ENCODE measurements at regions not wholly inside any gene's neighbourhood (a gene's known extent, or its start where the extent isn't known, plus 50 kb on each side); places are given as distances from the start of the nearest gene placed in this dataset.
A peak's percentile ranks its signal among the peaks of the same experiment; 100 is the strongest.

GRCh38 chr12:87930033-87930432 is 99.2 kb downstream of the C12orf50 start:
- no peak for DNase-seq (ENCODE audit: low spot score)

GRCh38 chr12:87929346-87929745 is 99.9 kb downstream of the C12orf50 start:
- no peak for DNase-seq (ENCODE audit: low spot score)

DNA sequence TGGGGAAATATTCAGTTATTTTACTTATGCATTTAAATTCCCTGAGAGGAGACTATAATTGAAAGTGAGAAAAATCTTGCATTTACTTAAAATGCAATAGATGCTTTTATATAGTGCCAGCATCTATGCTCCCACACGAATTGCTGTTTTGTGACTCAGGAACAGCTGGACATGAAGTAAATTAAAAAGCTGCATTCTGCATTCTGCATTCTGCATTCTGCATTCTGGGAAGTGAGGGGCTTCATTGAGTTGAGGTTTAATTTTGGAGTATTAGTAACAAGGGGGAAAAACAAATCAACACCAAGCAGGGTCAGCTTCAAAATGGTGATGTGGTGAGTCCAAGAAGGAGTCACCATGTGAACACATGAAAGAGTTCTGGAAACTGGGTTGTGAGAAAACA is 101.2 kb downstream of the C12orf50 start:
- DNase-seq (ENCODE audit: low spot score) = no peak

DNA sequence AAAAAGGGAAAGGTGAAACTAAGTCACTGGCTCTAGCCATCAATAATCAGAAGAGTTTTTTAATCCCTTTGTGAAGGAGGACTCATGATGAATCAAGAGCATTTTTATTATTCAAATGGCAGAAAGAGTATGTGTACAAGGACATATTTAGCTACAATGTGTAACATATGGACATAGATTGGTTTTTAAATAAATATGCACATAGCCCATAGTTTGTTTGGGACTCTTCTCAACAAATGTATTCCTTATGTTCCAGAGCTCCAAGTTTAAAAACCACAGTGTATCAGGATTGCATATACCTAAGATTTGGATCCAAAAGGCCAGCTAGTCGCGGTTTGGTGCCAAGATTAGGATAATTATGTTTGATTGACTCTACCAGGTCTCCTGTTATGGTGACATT is 104.2 kb downstream of the C12orf50 start:
- DNase-seq (ENCODE audit: low spot score) = no peak

DNA sequence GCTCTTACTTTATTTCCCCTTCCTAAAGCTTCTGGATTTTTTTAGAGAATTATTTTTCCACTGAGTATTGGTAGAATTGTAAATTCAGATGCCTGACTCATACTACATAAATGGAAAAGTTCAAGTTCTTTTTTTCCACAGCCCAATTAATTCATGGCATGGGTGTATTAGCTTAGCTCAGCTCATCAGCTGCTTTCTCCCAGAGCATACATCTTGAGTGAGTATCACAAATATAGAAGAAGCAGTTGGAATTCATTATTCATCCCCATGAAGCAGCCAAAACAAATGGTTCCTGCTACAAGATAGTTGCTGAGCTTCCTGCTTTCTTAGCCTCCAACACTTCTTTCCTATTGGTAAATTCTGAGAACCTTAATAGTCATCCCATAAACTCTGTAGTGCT is 105.1 kb downstream of the C12orf50 start:
- no peak for DNase-seq (ENCODE audit: low spot score)

GRCh38 chr12:87923361-87923760 is 105.8 kb downstream of the C12orf50 start:
- DNase-seq (ENCODE audit: low spot score) = no peak

DNA sequence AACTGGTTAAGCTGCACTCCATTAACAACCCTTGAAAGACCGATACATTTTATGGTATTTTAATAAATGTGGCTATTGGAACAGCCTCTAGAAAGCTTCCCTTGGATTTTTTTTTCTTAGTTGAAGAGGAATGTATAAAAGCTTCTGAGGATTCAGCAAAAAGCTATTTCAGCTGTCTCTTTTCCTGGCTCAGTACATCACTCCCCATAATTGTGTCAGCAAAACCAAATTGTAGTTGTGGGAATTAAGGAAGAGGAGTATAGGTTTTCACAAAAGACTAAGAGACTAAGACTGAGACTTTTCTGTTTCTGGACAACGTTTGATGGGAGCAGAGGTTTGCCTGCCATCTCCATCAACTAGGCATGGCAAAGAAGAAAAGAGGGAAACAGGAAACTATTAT is 106.5 kb downstream of the C12orf50 start:
- no peak for DNase-seq (ENCODE audit: low spot score)

DNA sequence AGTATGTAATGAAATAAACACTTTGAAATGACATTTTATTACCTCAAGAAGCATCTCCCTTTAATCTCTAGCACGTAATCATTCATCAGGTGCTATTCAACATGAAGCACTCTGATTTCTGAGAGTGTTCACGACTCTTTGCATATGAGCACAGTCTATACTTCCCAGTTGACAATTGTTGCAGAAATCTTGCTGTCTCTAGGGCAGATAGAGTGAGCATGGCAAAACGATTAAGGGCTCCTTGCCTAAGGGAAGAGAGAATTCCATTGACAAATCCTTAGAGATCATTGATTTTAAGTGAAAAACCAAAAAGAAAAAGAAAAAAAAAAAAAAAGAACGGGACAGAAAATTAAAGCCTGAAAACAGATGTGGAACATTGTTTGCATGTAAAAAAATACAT is 107.6 kb downstream of the C12orf50 start:
- DNase-seq (ENCODE audit: low spot score) = no peak

GRCh38 chr12:87920139-87920538 is 109.1 kb downstream of the C12orf50 start:
- DNase-seq (ENCODE audit: low spot score) = no peak

DNA sequence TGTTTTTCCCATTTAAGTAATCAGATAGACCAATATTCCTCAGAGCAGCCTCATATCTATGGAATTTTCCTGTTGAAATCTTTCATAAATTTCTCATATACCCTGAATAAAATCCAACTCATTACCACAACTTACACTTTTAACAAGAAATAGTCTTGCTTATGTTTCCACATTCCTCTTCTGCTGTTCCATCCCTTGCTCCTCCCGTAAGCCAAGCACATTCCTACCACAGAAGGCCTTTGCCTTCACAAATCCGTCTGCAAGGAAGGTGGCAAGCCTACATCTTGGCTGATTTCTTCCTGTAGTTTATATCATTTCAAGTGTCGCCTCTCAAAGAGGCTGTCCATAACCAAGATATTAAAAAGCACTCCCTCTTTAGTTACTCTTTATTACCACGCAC is 127.7 kb downstream of the C12orf50 start:
- DNase-seq (ENCODE audit: low spot score) = no peak

- no peak for DNase-seq (ENCODE audit: low spot score)
Measured at GRCh38 chr12:87897662-87898061, 131.5 kb downstream of the C12orf50 start.

- DNase-seq (ENCODE audit: low spot score) = no peak
Measured at GRCh38 chr12:87883806-87884205, 145.4 kb downstream of the C12orf50 start.

DNA sequence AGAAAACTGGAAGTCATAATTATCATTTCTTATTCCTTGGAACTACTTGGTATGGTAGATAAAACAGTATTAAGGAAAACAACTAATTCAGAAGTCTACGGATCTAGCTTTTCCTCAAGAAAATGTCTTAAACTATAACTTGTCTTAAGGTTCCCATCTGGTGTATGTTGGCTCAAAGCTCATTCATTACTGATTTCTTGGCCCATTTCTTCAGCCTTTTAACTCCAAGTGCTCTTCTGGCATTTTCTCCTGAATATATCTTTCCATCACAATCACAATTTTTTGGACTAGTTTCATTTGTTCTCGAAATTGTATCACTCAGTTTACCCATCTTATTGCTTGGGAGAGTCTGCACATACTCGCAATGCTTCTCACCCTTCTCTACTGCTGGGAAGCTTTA is 150.1 kb downstream of the C12orf50 start:
- no peak for DNase-seq (ENCODE audit: low spot score)

- DNase-seq (ENCODE audit: low spot score) = no peak
Measured at GRCh38 chr12:87870493-87871460, 158.4 kb downstream of the C12orf50 start.

DNA sequence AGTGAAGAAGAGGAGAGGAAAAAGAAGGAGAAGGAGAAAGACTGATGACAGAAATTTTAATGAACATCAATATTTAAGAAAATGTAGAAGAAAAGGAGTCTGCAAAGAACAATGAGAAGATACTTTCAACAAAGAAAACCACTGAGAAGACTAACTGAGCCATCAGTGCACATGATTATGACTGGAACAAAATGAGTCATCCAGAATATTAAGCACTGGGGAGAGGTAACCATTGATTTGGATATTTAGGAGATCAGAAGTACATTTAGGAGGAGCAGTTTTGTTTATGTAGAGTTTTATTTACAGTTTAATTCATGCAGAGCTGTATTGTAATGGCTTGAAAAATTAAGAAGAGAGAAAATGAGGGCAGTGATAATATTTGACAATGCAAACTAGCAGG is 159.1 kb downstream of the C12orf50 start:
- peak; percentile 4 for DNase-seq (ENCODE audit: low spot score)

- DNase-seq (ENCODE audit: low spot score) = peak; percentile 16
Measured at GRCh38 chr12:87866578-87867292, 162.5 kb downstream of the C12orf50 start.

DNA sequence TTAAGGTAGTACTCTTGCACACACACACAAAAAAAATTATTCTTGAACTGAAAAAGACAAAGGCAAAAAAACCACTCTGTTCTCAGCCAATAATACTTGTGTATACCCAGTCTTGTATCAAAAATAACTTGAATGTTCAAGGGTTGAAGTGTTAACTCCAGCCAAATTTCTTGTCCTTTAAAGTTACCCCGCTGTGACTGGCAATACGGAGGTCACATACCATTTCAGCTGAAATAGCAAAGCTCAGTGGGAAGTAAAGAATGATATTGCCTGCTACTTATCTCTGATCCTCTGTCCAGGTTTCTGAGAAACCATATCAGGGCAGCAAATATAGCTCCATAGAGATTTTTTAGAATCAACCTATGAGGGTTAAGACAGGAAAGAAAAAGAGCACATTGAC is 167.4 kb downstream of the C12orf50 start:
- DNase-seq (ENCODE audit: low spot score) = no peak

DNA sequence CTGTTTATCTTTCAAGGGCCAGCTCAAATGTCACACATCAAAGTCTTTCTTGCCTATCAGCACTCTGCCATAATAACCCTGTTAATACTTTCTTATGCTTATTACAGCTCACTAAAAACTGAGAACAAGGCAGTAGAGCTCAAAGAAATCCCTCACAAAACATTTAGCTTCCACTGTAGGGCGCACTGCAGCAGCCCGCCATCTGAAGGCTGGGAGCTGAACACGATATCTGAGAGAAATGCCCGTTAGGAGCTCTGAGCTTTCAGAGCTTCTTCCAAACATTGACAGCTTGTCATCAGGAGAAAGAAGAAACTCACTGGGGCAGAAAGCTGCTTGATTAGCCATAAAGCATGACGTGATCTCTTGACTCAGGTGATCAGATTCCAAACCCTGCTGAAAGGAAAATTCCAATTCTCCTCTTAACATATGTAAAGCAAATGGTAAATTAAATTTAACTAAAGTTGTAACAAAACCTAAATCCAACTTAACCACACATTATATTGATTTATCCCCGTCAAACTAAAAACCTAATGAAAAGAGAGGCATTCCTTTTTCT is 175.7 kb downstream of the C12orf50 start:
- no peak for DNase-seq (ENCODE audit: low spot score)

GRCh38 chr12:87849074-87849473 is 180.1 kb downstream of the C12orf50 start:
- no peak for DNase-seq (ENCODE audit: low spot score)

- peak; percentile 35 for DNase-seq (ENCODE audit: low spot score)
Measured at GRCh38 chr12:87848248-87848868, 180.8 kb downstream of the C12orf50 start.

DNA sequence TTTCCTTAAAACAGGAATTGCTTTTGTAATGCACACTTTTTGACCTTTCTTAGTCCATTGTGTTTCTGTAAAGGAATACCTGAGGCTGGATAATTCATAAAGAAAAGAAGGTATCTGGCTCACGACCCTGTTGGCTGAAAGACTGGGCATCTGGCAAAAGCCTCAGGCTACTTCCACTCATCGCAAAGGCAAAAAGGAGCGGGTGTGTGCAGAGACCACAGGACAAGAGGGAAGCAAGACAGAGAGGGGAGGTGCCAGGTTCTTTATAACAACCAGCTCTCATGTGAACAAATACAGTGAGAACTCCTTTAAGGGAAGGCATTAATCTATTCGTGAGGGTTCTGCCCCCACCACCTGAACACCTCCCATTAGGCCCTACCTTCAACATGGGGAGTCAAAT is 182.1 kb downstream of the C12orf50 start:
- DNase-seq (ENCODE audit: low spot score) = no peak

DNA sequence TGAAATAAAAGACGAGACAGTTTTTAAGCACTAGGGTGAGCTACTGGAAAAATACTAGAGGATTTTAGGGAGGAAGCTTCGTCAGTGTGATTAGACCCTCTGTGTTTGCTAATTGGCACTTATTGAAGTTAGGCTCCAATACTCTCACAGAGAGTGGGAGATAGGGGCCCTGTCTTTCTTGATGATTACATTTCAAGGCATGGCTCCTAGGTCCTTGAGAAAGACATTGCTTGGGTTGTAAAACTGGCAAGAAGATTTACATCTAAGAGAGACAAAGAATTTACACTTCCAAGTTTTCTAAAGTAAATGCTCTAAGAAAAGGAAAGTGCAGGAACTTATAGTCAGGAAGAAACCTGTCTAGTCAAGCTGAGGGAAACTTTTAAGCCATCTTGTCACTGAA is 183.2 kb downstream of the C12orf50 start:
- no peak for DNase-seq (ENCODE audit: low spot score)

- DNase-seq (ENCODE audit: low spot score) = no peak
Measured at GRCh38 chr12:87841935-87842334, 187.3 kb downstream of the C12orf50 start.

Data from SW480 (cell line).